Adipocyte (in vitro differentiated cells): ENCODE measurements at regions not wholly inside any gene's neighbourhood (a gene's known extent, or its start where the extent isn't known, plus 50 kb on each side); places are given as distances from the start of the nearest gene placed in this dataset.

ENCODE experiments used
- DNase-seq: peaks from one replicate; pipeline ENCODE4 v3.0.0-alpha.2; 2015; ENCODE audit warnings: low read depth
- H3K27me3 ChIP-seq: replicated peaks from 2 replicates; pipeline ENCODE4 v1.7.0; 2013; ENCODE audit warnings: mild to moderate bottlenecking, low read length, moderate library complexity; ENCODE audit not compliant: control insufficient read depth, insufficient read depth
- H3K36me3 ChIP-seq: 2 replicates; pipeline ENCODE4 v1.7.0; 2013; ENCODE audit warnings: low read length, mild to moderate bottlenecking, moderate library complexity; ENCODE audit not compliant: control insufficient read depth, insufficient read depth, severe bottlenecking
- H3K4me1 ChIP-seq: 2 replicates; pipeline ENCODE4 v1.7.0; 2013; ENCODE audit warnings: mild to moderate bottlenecking, low read length, moderate library complexity; ENCODE audit not compliant: control insufficient read depth, insufficient read depth
- H3K4me3 ChIP-seq: 2 replicates; pipeline ENCODE4 v1.7.0; 2013; ENCODE audit warnings: mild to moderate bottlenecking, low read length, moderate library complexity
- H3K9ac ChIP-seq: 2 replicates; pipeline ENCODE4 v1.7.0; 2013; ENCODE audit warnings: mild to moderate bottlenecking, low read length, moderate library complexity
- H3K9me3 ChIP-seq: 2 replicates; pipeline ENCODE4 v1.7.0; 2013; ENCODE audit warnings: mild to moderate bottlenecking, low read length, moderate library complexity; ENCODE audit not compliant: control insufficient read depth

- H3K4me3 ChIP-seq: no peak overlapping the region
- no peaks in the 10 kb centered on the region for H3K36me3 ChIP-seq
- H3K27me3 ChIP-seq: no peaks in the 10 kb centered on the region
- no peak for DNase-seq
- no peak overlapping the region for H3K9ac ChIP-seq
- H3K9me3 ChIP-seq: no peaks in the 10 kb centered on the region
- H3K4me1 ChIP-seq: peaks cover 6% of the 10 kb centered on the region
These were observed 231.0 kb upstream of the SORL1-AS1 start for GRCh38 chr11:121683791-121684190.
